ENCODE measurements at regions not wholly inside any gene's neighbourhood (a gene's known extent, or its start where the extent isn't known, plus 50 kb on each side); places are given as distances from the start of the nearest gene placed in this dataset.
"Not testable (repeated sequence)": the region's sequence is repeated elsewhere in the genome, so short reads cannot be mapped to it uniquely, and the experiment has no call there.

DNA sequence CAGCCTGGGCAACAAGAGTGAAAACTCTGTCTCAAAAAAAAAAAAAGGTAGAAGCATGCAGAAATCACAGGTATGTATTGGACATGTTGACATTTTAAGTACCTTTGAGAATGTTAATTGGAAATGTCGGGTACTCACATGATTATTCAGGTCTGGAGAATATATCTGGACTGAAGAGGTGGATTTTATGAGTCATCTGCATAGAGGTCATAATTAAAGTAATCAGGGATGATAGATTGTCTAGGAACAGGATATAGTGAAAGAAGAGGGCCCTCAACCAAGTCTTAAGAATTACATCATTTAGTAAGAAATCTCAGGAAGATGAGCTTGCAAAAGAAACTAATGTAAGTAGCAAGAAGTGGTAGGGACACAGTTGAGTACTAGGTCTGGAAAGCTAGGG lies 212.5 kb downstream of the UTRN start:
- no peak for ATAC-seq (ENCODE audit: low FRiP score in 2 of 2)
- 56 to 79% methylated on average over 1 of the region's 1 CpG for WGBS, 2 donors
- H3K36me3 ChIP-seq, result peaks cover 8 to 87% (median 33%) of the 10 kb centered on the region in 4 donors

DNA sequence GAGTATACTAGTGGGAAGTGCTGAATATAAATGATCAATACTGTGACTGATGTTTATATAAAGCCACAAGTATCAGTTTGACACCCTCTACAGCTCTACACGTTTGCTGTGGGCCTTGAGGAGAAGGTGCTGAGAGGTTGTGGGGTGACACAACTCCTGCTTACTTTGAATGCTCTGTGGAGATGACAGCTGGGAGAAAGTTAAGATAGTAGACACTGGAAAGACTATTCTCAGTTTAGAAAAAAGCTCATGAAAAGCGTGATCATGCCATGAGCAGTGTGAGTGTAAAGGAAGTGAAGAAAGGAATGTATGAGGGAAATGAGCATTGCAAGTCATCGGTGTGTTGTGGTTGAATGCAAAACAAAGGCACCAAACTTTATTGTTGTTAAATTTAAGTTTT lies 215.8 kb downstream of the UTRN start:
- ATAC-seq (ENCODE audit: low FRiP score in 2 of 2) (no peak), DNase-seq (no peak)
- WGBS, 2 donors, result 45 to 59% methylated on average over 3 of the region's 3 CpGs
- peaks cover 3 to 74% (median 21%) of the 10 kb centered on the region in 4 donors for H3K36me3 ChIP-seq
- H3K27me3 ChIP-seq, result no peaks in the 10 kb centered on the region
- TF ChIP-seq, protein P1, sequence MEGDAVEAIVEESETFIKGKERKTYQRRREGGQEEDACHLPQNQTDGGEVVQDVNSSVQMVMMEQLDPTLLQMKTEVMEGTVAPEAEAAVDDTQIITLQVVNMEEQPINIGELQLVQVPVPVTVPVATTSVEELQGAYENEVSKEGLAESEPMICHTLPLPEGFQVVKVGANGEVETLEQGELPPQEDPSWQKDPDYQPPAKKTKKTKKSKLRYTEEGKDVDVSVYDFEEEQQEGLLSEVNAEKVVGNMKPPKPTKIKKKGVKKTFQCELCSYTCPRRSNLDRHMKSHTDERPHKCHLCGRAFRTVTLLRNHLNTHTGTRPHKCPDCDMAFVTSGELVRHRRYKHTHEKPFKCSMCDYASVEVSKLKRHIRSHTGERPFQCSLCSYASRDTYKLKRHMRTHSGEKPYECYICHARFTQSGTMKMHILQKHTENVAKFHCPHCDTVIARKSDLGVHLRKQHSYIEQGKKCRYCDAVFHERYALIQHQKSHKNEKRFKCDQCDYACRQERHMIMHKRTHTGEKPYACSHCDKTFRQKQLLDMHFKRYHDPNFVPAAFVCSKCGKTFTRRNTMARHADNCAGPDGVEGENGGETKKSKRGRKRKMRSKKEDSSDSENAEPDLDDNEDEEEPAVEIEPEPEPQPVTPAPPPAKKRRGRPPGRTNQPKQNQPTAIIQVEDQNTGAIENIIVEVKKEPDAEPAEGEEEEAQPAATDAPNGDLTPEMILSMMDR (IDR thresholded peaks at IDR 0.05), result no peak
- TF ChIP-seq POLR2AphosphoS5 (IDR thresholded peaks at IDR 0.05), result no peak
- TF ChIP-seq EP300 (IDR thresholded peaks at IDR 0.05), result no peak
- no peak for TF ChIP-seq POLR2A (IDR thresholded peaks at IDR 0.05)
- no peak overlapping the region for H3K4me3 ChIP-seq
- H3K9me3 ChIP-seq, result peaks cover 4 to 13% (median 7%) of the 10 kb centered on the region in 4 donors
- no peak overlapping the region for H3K27ac ChIP-seq
- H3K4me1 ChIP-seq, result no peaks in the 10 kb centered on the region

More for the DNA sequence above, 212.5 kb downstream of the UTRN start:
- no peak for DNase-seq
- no peaks in the 10 kb centered on the region for H3K4me1 ChIP-seq
- H3K9me3 ChIP-seq, result no peaks in the 10 kb centered on the region
- no peaks in the 10 kb centered on the region for H3K27me3 ChIP-seq
- no peak overlapping the region for H3K27ac ChIP-seq
- no peak overlapping the region for H3K4me3 ChIP-seq
- TF ChIP-seq, protein P1 (IDR thresholded peaks at IDR 0.05), result no peak
- TF ChIP-seq POLR2AphosphoS5 (IDR thresholded peaks at IDR 0.05), result no peak
- TF ChIP-seq POLR2A (IDR thresholded peaks at IDR 0.05), result no peak
- TF ChIP-seq EP300 (IDR thresholded peaks at IDR 0.05), result no peak

DNA sequence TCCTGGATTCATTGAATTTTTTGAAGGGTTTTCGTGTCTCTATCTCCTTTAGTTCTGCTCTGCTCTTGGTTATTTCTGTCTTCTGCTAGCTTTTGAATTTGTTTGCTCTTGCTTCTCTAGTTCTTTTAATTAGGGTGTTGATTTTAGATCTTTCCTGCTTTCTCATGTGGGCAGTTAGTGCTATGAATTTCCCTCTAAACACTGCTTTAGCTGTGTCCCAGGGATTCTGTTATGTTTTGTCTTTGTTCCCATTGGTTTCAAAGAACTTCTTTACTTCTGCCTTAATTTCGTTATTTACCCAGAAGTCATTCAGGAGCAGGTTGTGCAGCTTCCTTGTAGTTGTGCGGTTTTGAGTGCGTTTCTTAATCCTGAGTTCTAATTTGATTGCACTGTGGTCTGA lies 220.1 kb downstream of the UTRN start:
- DNase-seq; H3K27me3 ChIP-seq; ATAC-seq (ENCODE audit: low FRiP score in 2 of 2); H3K27ac ChIP-seq; H3K4me1 ChIP-seq; H3K4me3 ChIP-seq: not testable (repeated sequence)
- Histone ChIP-seq H3K36me3 (peaks cover 3 to 63% (median 20%) of the 10 kb centered on the region in 4 donors), H3K9me3 (peaks cover 4 to 13% (median 8%) of the 10 kb centered on the region in 4 donors)
- 94 to 98% methylated on average over 4 of the region's 4 CpGs for WGBS, 2 donors

DNA sequence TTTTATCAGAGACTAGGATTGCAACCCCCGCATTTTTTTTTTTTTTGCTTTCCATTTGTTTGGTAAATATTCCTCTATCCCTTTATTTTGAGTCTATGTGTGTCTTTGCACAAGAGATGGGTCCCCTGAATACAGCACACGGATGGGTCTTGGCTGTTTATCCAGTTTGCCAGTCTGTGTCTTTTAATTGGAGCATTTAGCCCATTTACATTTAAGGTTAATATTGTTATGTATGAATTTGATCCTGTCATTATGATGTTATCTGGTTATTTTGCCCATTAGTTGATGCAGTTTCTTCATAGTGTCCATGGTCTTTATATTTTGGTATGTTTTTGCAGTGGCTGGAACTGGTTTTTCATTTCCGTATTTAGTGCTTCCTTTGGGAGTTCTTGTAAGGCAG lies 220.9 kb downstream of the UTRN start:
- not testable (repeated sequence) for DNase-seq; ATAC-seq (ENCODE audit: low FRiP score in 2 of 2); H3K27ac ChIP-seq; H3K27me3 ChIP-seq; H3K4me3 ChIP-seq; H3K4me1 ChIP-seq
- Histone ChIP-seq H3K36me3 (peaks cover 3 to 61% (median 18%) of the 10 kb centered on the region in 4 donors), H3K9me3 (peaks cover 4 to 13% (median 8%) of the 10 kb centered on the region in 4 donors)
- WGBS, 2 donors, result 97 to 100% methylated on average over 3 of the region's 3 CpGs

DNA sequence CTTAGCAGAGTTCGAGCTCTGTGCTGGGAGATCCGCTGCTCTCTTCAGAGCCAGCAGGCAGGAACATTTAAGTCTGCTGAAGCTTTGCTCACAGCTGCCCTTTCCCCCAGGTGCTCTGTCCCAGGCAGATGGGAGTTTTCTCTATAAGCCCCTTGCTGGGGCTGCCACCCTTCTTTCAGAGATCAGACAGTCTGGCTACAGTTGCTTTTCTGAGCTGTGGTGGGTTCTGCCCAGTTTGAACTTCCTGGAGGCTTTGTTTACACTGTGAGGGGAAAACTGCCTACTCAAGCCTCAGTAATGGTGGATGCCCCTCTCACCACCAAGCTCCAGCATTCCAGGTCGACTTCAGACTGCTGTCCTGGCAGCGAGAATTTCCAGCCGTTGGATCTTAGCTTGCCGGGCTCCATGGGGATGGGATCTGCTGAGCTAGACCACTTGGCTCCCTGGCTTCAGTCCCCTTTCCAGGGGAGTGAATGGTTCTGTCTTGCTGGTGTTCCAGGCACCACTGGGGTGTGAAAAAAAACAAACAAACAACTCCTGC lies 222.7 kb downstream of the UTRN start:
- Histone ChIP-seq H3K9me3 (peaks cover 4 to 13% (median 8%) of the 10 kb centered on the region in 4 donors), H3K27ac (peak overlapping the region in 1 of 4 donors; percentile 17), H3K36me3 (peaks cover 0 to 54% (median 18%) of the 10 kb centered on the region in 4 donors)
- not testable (repeated sequence) for H3K4me3 ChIP-seq; H3K4me1 ChIP-seq; H3K27me3 ChIP-seq; DNase-seq; ATAC-seq (ENCODE audit: low FRiP score in 2 of 2)
- WGBS, 2 donors, result 85 to 94% methylated on average over 3 to 6 of the region's 6 CpGs

DNA sequence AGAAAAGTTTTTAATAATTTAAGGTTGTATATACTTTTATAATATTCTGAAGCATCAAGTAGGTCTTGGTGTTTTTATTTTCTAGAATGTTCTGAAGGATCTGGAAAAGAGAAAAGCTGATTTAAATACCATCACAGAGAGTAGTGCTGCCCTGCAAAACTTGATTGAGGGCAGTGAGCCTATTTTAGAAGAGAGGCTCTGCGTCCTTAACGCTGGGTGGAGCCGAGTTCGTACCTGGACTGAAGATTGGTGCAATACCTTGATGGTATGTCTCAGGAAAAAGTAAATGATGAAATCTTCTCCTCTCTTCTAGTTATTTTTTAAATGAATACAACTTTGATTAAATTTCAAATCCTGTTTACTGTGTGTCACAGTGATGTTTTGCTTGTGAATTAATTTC lies 225.7 kb downstream of the UTRN start:
- Histone ChIP-seq H3K36me3 (peaks cover 19 to 67% (median 27%) of the 10 kb centered on the region in 4 donors), H3K4me3 (no peak overlapping the region), H3K9me3 (peaks cover 0 to 1% (median under 1%) of the 10 kb centered on the region in 4 donors), H3K27ac (no peak overlapping the region), H3K27me3 (no peaks in the 10 kb centered on the region), H3K4me1 (no peaks in the 10 kb centered on the region)
- TF ChIP-seq, protein P1 (IDR thresholded peaks at IDR 0.05), result no peak
- no peak for TF ChIP-seq EP300 (IDR thresholded peaks at IDR 0.05)
- no peak for TF ChIP-seq POLR2A (IDR thresholded peaks at IDR 0.05)
- DNase-seq (peak in 1 of 2 donors; percentile 36), ATAC-seq (ENCODE audit: low FRiP score in 2 of 2) (no peak)
- WGBS, 2 donors, result 71 to 76% methylated on average over 4 of the region's 4 CpGs

Data from upper lobe of left lung (tissue), 6 donors.